Caco-2 (cell line): ENCODE measurements at regions not wholly inside any gene's neighbourhood (a gene's known extent, or its start where the extent isn't known, plus 50 kb on each side); places are given as distances from the start of the nearest gene placed in this dataset.

Experiments used
- BruUV-seq: library from RNA; stranded (reverse); fragments of 400-500 nt; replicated peaks from 2 replicates; lab custom pipeline; 2021; lab: Mats Ljungman, UMichigan
- CTCF ChIA-PET: fragments of 300-600 bp; sonication (Branson Sonifier 250); formaldehyde crosslinking; loops from one replicate; lab custom pipeline; 2022; ENCODE audit warnings: antibody characterized with exemption; lab: Charles Lee
- POLR2A ChIA-PET: fragments of 300-600 bp; sonication (Branson Sonifier 250); formaldehyde crosslinking; loops from one replicate; lab custom pipeline; 2022; ENCODE audit warnings: antibody characterized with exemption; lab: Charles Lee
- DNase-seq, 2 experiments: peaks; one replicate each; pipeline versions ENCODE4 v3.0.0 to v3.0.0-alpha.2; 2020 to 2022
- H3K27me3 ChIP-seq: replicated peaks from 2 replicates; pipeline ENCODE4 v1.6.0; 2011; ENCODE audit warnings: low read length; ENCODE audit not compliant: control insufficient read depth, insufficient read depth
- H3K36me3 ChIP-seq: 2 replicates; pipeline ENCODE4 v1.5.1; 2011; ENCODE audit warnings: low read length; ENCODE audit not compliant: control insufficient read depth, insufficient read depth
- H3K4me1 ChIP-seq: fragments of 250-450 bp; sonication (Bioruptor Pico); 2 replicates; pipeline ENCODE4 v1.5.1; 2020; ENCODE audit warnings: mild to moderate bottlenecking
- H3K4me3 ChIP-seq: 2 replicates; pipeline ENCODE4 v1.5.1; 2011; ENCODE audit warnings: low read depth, mild to moderate bottlenecking, control low read depth, low read length
- H3K9me3 ChIP-seq: fragments of 250-450 bp; sonication (Bioruptor Pico); 2 replicates; pipeline ENCODE4 v1.5.1; 2020; ENCODE audit warnings: mild to moderate bottlenecking, moderate library complexity
- H3K27ac Mint-ChIP-seq: one replicate; pipeline ENCODE4 v1.8.0; 2022; ENCODE audit warnings: mixed read lengths; ENCODE audit not compliant: unreplicated experiment
- H3K27me3 Mint-ChIP-seq: one replicate; pipeline ENCODE4 v1.8.0; 2022; ENCODE audit warnings: mixed read lengths; ENCODE audit not compliant: insufficient read depth, unreplicated experiment
- H3K36me3 Mint-ChIP-seq: one replicate; pipeline ENCODE4 v1.8.0; 2022; ENCODE audit warnings: mild to moderate bottlenecking, mixed read lengths; ENCODE audit not compliant: insufficient read depth, unreplicated experiment
- H3K4me1 Mint-ChIP-seq: one replicate; pipeline ENCODE4 v1.8.0; 2022; ENCODE audit warnings: low read depth, mixed read lengths; ENCODE audit not compliant: unreplicated experiment
- H3K4me3 Mint-ChIP-seq: one replicate; pipeline ENCODE4 v1.8.0; 2022; ENCODE audit warnings: mild to moderate bottlenecking, moderate library complexity, mixed read lengths; ENCODE audit not compliant: unreplicated experiment
- H3K9me3 Mint-ChIP-seq: one replicate; pipeline ENCODE4 v1.8.0; 2022; ENCODE audit warnings: mixed read lengths; ENCODE audit not compliant: unreplicated experiment
- intact Hi-C: fragments of 100-400 bp; cut with micrococcal nuclease; formaldehyde crosslinking; loops from one replicate; pipeline ENCODE4 v1.10.0; 2022; ENCODE audit not compliant: unreplicated experiment
- TF ChIP-seq, protein P1 (sequence below), 2 experiments: fragments of 200-600 bp in 1 of 2; IDR thresholded peaks; 1 replicate in 1 of 2; 2 replicates in 1 of 2; pipeline versions ENCODE4 v1.5.1 to v1.8.0; 2011 to 2022; ENCODE audit warnings: antibody characterized with exemption in 1 of 2, control low read depth in 1 of 2, inconsistent platforms in 1 of 2, low read depth in 1 of 2, low read length in 1 of 2, mild to moderate bottlenecking in 1 of 2, moderate library complexity in 1 of 2; ENCODE audit not compliant: insufficient read depth in 1 of 2, severe bottlenecking in 1 of 2, unreplicated experiment in 1 of 2

- Mint-ChIP-seq H3K27me3 (peaks cover 26% of the 10 kb centered on the region), H3K36me3 (no peaks in the 10 kb centered on the region), H3K4me1 (no peaks in the 10 kb centered on the region), H3K9me3 (no peaks in the 10 kb centered on the region), H3K4me3 (no peak overlapping the region), H3K27ac (no peak overlapping the region)
- 0 out of 2 replicates have a peak, but pooled peaks cover 2% of the 10 kb centered on the region for H3K27me3 ChIP-seq
- no peaks in the 10 kb centered on the region for H3K4me1 ChIP-seq
- no TSS peak for BruUV-seq
- H3K36me3 ChIP-seq = no peaks in the 10 kb centered on the region
- CTCF ChIA-PET = no interaction called here
- peaks cover 4% of the 10 kb centered on the region; the same call in 1 of the 2 replicates for H3K9me3 ChIP-seq
- POLR2A ChIA-PET = no interaction called here
- intact Hi-C loops = no loop called here
- TF ChIP-seq, protein P1, sequence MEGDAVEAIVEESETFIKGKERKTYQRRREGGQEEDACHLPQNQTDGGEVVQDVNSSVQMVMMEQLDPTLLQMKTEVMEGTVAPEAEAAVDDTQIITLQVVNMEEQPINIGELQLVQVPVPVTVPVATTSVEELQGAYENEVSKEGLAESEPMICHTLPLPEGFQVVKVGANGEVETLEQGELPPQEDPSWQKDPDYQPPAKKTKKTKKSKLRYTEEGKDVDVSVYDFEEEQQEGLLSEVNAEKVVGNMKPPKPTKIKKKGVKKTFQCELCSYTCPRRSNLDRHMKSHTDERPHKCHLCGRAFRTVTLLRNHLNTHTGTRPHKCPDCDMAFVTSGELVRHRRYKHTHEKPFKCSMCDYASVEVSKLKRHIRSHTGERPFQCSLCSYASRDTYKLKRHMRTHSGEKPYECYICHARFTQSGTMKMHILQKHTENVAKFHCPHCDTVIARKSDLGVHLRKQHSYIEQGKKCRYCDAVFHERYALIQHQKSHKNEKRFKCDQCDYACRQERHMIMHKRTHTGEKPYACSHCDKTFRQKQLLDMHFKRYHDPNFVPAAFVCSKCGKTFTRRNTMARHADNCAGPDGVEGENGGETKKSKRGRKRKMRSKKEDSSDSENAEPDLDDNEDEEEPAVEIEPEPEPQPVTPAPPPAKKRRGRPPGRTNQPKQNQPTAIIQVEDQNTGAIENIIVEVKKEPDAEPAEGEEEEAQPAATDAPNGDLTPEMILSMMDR (IDR thresholded peaks at IDR 0.05; ENCODE audit: insufficient read depth in 1 of 2, low read depth in 1 of 2, low read length in 1 of 2, severe bottlenecking in 1 of 2, unreplicated experiment in 1 of 2) = no peak
- H3K4me3 ChIP-seq = no peak overlapping the region
- no peak for DNase-seq
Observed at GRCh38 chr11:112506852-112507251, 246.2 kb upstream of the PLET1 start.

DNA sequence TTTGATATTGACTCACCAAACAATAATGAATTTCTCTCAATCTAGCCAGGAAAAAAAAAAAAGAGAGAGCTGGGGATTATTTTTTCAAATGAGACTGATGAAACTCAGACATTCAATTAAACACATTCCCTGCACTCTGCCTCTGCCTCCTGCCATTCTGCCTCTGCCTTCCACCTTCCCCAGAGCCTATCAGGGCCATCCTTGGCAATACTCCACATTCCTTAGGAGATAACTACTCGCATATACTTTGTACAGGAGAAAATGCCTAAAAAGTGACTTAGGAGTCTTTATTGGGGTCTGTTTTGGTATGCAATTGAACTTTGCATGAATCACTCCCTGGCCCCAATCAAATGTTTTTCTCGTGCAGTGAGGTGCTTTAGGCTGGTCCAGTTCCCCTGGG is 246.6 kb upstream of the PLET1 start:
- H3K36me3 Mint-ChIP-seq = no peaks in the 10 kb centered on the region
- no peak for DNase-seq
- peaks cover 26% of the 10 kb centered on the region for H3K27me3 Mint-ChIP-seq
- H3K4me1 Mint-ChIP-seq = no peaks in the 10 kb centered on the region
- Histone ChIP-seq H3K36me3 (no peaks in the 10 kb centered on the region), H3K4me3 (no peak overlapping the region), H3K9me3 (peaks cover 3% of the 10 kb centered on the region; the same call in 1 of the 2 replicates), H3K4me1 (no peaks in the 10 kb centered on the region), H3K27me3 (0 out of 2 replicates have a peak, but pooled peaks cover 2% of the 10 kb centered on the region)
- H3K27ac Mint-ChIP-seq = no peak overlapping the region
- intact Hi-C loops = no loop called here
- H3K4me3 Mint-ChIP-seq = no peak overlapping the region
- CTCF ChIA-PET = no interaction called here
- TF ChIP-seq, protein P1 (IDR thresholded peaks at IDR 0.05; ENCODE audit: insufficient read depth in 1 of 2, low read depth in 1 of 2, low read length in 1 of 2, severe bottlenecking in 1 of 2, unreplicated experiment in 1 of 2) = no peak
- BruUV-seq = no TSS peak
- H3K9me3 Mint-ChIP-seq = no peaks in the 10 kb centered on the region
- POLR2A ChIA-PET = no interaction called here

- no peaks in the 10 kb centered on the region for H3K9me3 ChIP-seq
- H3K36me3 ChIP-seq = no peaks in the 10 kb centered on the region
- no peak overlapping the region for H3K27ac Mint-ChIP-seq
- H3K4me1 ChIP-seq = no peaks in the 10 kb centered on the region
- no peaks in the 10 kb centered on the region for H3K9me3 Mint-ChIP-seq
- ChIA-PET POLR2A (no interaction called here), CTCF (no interaction called here)
- DNase-seq = no peak
- no peak overlapping the region for H3K4me3 ChIP-seq
- BruUV-seq = no TSS peak
- TF ChIP-seq, protein P1 (IDR thresholded peaks at IDR 0.05; ENCODE audit: insufficient read depth in 1 of 2, low read depth in 1 of 2, low read length in 1 of 2, severe bottlenecking in 1 of 2, unreplicated experiment in 1 of 2) = no peak
- peaks cover 26% of the 10 kb centered on the region for H3K27me3 Mint-ChIP-seq
- H3K36me3 Mint-ChIP-seq = no peaks in the 10 kb centered on the region
- peaks cover 2% of the 10 kb centered on the region; the same call in 1 of the 2 replicates for H3K27me3 ChIP-seq
- no peak overlapping the region for H3K4me3 Mint-ChIP-seq
- intact Hi-C loops = no loop called here
- no peaks in the 10 kb centered on the region for H3K4me1 Mint-ChIP-seq
Observed at GRCh38 chr11:112508750-112509149, 248.1 kb upstream of the PLET1 start.
